HEK293 (cell line): ENCODE measurements at regions not wholly inside any gene's neighbourhood (a gene's known extent, or its start where the extent isn't known, plus 50 kb on each side); places are given as distances from the start of the nearest gene placed in this dataset.
A peak's percentile ranks its signal among the peaks of the same experiment; 100 is the strongest.

ENCODE experiments used
- CTCF ChIA-PET: fragments of 350-600 bp; formaldehyde crosslinking; extraction: SDS; loops from one replicate; lab custom pipeline; 2021; ENCODE audit warnings: antibody characterized with exemption; lab: Yijun Ruan, JAX
- POLR2A ChIA-PET: fragments of 300-600 bp; formaldehyde crosslinking; extraction: SDS; loops from one replicate; lab custom pipeline; 2020; ENCODE audit warnings: antibody characterized with exemption, inconsistent platforms; lab: Yijun Ruan, JAX
- H3K27ac ChIP-seq: fragments of 200-500 bp; sonication (Bioruptor generic); 2 replicates; pipeline ENCODE4 v1.5.1; 2014; ENCODE audit warnings: low read depth, low read length, control low read depth, inconsistent platforms; ENCODE audit errors: extremely low read depth
- H3K36me3 ChIP-seq, 2 experiments: fragments of 200-500 bp in 1 of 2; sonication (Bioruptor generic) in 1 of 2; 1 replicate in 1 of 2; 2 replicates in 1 of 2; pipeline ENCODE4 v1.5.1; 2014 to 2017; ENCODE audit warnings: inconsistent platforms in 2 of 2, low read length in 2 of 2; ENCODE audit not compliant: control insufficient read depth in 2 of 2, insufficient read depth in 1 of 2
- H3K4me1 ChIP-seq: fragments of 200-500 bp; sonication (Bioruptor generic); 2 replicates; pipeline ENCODE4 v1.5.1; 2014; ENCODE audit warnings: mild to moderate bottlenecking, low read length, inconsistent platforms; ENCODE audit not compliant: control insufficient read depth, insufficient read depth
- H3K4me3 ChIP-seq: 2 replicates; pipeline ENCODE4 v1.5.1; 2011; ENCODE audit warnings: low read depth, mild to moderate bottlenecking, control low read depth, low read length, moderate library complexity
- H3K9me3 ChIP-seq: fragments of 200-500 bp; sonication (Bioruptor generic); 2 replicates; pipeline ENCODE4 v1.5.1; 2014; ENCODE audit warnings: low read depth, low read length, inconsistent platforms; ENCODE audit not compliant: control insufficient read depth, insufficient read depth
- GLI2 ChIP-seq: fragments of 450-650 bp; formaldehyde crosslinking; IDR thresholded peaks from 2 replicates; pipeline ENCODE4; 2017; ENCODE audit warnings: missing biosample characterization, missing genetic modification characterization, low read depth, borderline replicate concordance
- HIC1 ChIP-seq: fragments of 450-650 bp; formaldehyde crosslinking; IDR thresholded peaks from 2 replicates; pipeline ENCODE4 v1.5.1; 2016; ENCODE audit warnings: missing biosample characterization, missing genetic modification characterization
- KLF7 ChIP-seq: fragments of 450-650 bp; formaldehyde crosslinking; IDR thresholded peaks from 2 replicates; pipeline ENCODE4 v1.5.1; 2016; ENCODE audit warnings: missing biosample characterization, missing genetic modification characterization, borderline replicate concordance
- MZF1 ChIP-seq: fragments of 450-650 bp; formaldehyde crosslinking; IDR thresholded peaks from 2 replicates; pipeline ENCODE4 v1.5.1; 2017; ENCODE audit warnings: missing biosample characterization, missing genetic modification characterization, borderline replicate concordance
- PATZ1 ChIP-seq: fragments of 450-650 bp; formaldehyde crosslinking; IDR thresholded peaks from 2 replicates; pipeline ENCODE4 v1.5.1; 2016; ENCODE audit warnings: missing biosample characterization, missing genetic modification characterization
- REST ChIP-seq: fragments of 450-650 bp; formaldehyde crosslinking; IDR thresholded peaks from 2 replicates; pipeline ENCODE4 v1.5.1; 2016; ENCODE audit warnings: missing biosample characterization, missing genetic modification characterization
- SCRT1 ChIP-seq: fragments of 450-650 bp; formaldehyde crosslinking; IDR thresholded peaks from 2 replicates; pipeline ENCODE4 v1.5.1; 2016; ENCODE audit warnings: missing biosample characterization, missing genetic modification characterization, borderline replicate concordance
- SP3 ChIP-seq: fragments of 450-650 bp; formaldehyde crosslinking; IDR thresholded peaks from 2 replicates; pipeline ENCODE4 v1.5.1; 2016; ENCODE audit warnings: missing biosample characterization, missing genetic modification characterization
- YY1 ChIP-seq: fragments of 450-650 bp; formaldehyde crosslinking; IDR thresholded peaks from 2 replicates; pipeline ENCODE4 v1.5.1; 2018; ENCODE audit warnings: missing biosample characterization, missing genetic modification characterization
- ZBTB17 ChIP-seq: fragments of 450-650 bp; formaldehyde crosslinking; IDR thresholded peaks from 2 replicates; pipeline ENCODE4 v1.5.1; 2016; ENCODE audit warnings: missing biosample characterization, missing genetic modification characterization
- ZNF114 ChIP-seq: fragments of 450-650 bp; formaldehyde crosslinking; IDR thresholded peaks from 2 replicates; pipeline ENCODE4 v1.5.0; 2017; ENCODE audit warnings: missing biosample characterization, missing genetic modification characterization
- ZNF311 ChIP-seq: fragments of 450-650 bp; formaldehyde crosslinking; IDR thresholded peaks from 2 replicates; pipeline ENCODE4 v1.5.1; 2017; ENCODE audit warnings: missing biosample characterization, missing genetic modification characterization, borderline replicate concordance
- ZNF335 ChIP-seq: fragments of 450-650 bp; formaldehyde crosslinking; conservative IDR thresholded peaks from 2 replicates; pipeline ENCODE4 v1.5.1; 2016; ENCODE audit warnings: missing biosample characterization, missing genetic modification characterization
- ZNF433 ChIP-seq: fragments of 450-650 bp; formaldehyde crosslinking; IDR thresholded peaks from 2 replicates; pipeline ENCODE4 v1.5.1; 2016; ENCODE audit warnings: missing biosample characterization, missing genetic modification characterization, low read depth
- ZNF513 ChIP-seq: fragments of 450-650 bp; IDR thresholded peaks from 2 replicates; pipeline ENCODE4 v1.5.1; 2018; ENCODE audit warnings: missing biosample characterization, missing genetic modification characterization
- ZNF600 ChIP-seq: fragments of 450-650 bp; formaldehyde crosslinking; IDR thresholded peaks from 2 replicates; pipeline ENCODE4 v1.5.1; 2016; ENCODE audit warnings: missing biosample characterization, missing genetic modification characterization
- ZNF654 ChIP-seq: fragments of 450-650 bp; formaldehyde crosslinking; IDR thresholded peaks from 2 replicates; pipeline ENCODE4 v1.5.1; 2016; ENCODE audit warnings: low read depth, missing biosample characterization, missing genetic modification characterization
- ZNF76 ChIP-seq: fragments of 450-650 bp; formaldehyde crosslinking; IDR thresholded peaks from 2 replicates; pipeline ENCODE4; 2016; ENCODE audit warnings: low read depth, missing biosample characterization, missing genetic modification characterization, borderline replicate concordance
- ZNF791 ChIP-seq: fragments of 450-650 bp; formaldehyde crosslinking; IDR thresholded peaks from 2 replicates; pipeline ENCODE4 v1.5.1; 2016; ENCODE audit warnings: missing biosample characterization, missing genetic modification characterization
- ZSCAN5A ChIP-seq: fragments of 450-650 bp; formaldehyde crosslinking; IDR thresholded peaks from 2 replicates; pipeline ENCODE4 v1.5.1; 2016; ENCODE audit warnings: missing biosample characterization, missing genetic modification characterization

GRCh38 chr4:20428436-20429160 is 176.9 kb downstream of the SLIT2 start:
- no peak overlapping the region for H3K4me3 ChIP-seq
- CTCF ChIA-PET: interaction anchor here (0.6 to 1.0 kb wide), 4 partner anchors 29 to 603 kb away, joined by 3 to 5 read pairs (median 4); no protein-coding TSS in a partner anchor
- peaks cover 2% of the 10 kb centered on the region for H3K4me1 ChIP-seq
- H3K9me3 ChIP-seq: no peaks in the 10 kb centered on the region
- H3K36me3 ChIP-seq: no peaks in the 10 kb centered on the region
- TF ChIP-seq ZNF433 (no peak), ZNF76 (tag by site-specific recombination) (no peak), GLI2 (tag by site-specific recombination) (no peak), ZNF654 (tag by site-specific recombination) (peak; percentile 32; the same call in 1 of the 2 replicates), ZNF600 (no peak)
- H3K27ac ChIP-seq: no peak overlapping the region
- POLR2A ChIA-PET: no interaction called here

- no peaks in the 10 kb centered on the region for H3K36me3 ChIP-seq
- no peak overlapping the region for H3K27ac ChIP-seq
- ChIA-PET POLR2A (no interaction called here), CTCF (interaction anchor here (0.6 kb wide), 1 partner anchor 11 kb away, joined by 5 read pairs; no protein-coding TSS in a partner anchor)
- peaks cover 2% of the 10 kb centered on the region for H3K4me1 ChIP-seq
- no peak overlapping the region for H3K4me3 ChIP-seq
- H3K9me3 ChIP-seq: no peaks in the 10 kb centered on the region
- TF ChIP-seq ZNF513 (tag by site-specific recombination) (no peak), ZSCAN5A (tag by site-specific recombination) (no peak), ZBTB17 (tag by site-specific recombination) (no peak), KLF7 (tag by site-specific recombination) (no peak), ZNF335 (tag by site-specific recombination) (no peak), MZF1 (no peak), SCRT1 (tag by site-specific recombination) (no peak), ZNF791 (tag by site-specific recombination) (no peak), ZNF311 (tag by site-specific recombination) (no peak), REST (no peak), HIC1 (no peak), SP3 (tag by site-specific recombination) (no peak), YY1 (tag by site-specific recombination) (no peak), ZNF114 (tag by site-specific recombination) (no peak), PATZ1 (no peak)
Observed at GRCh38 chr4:20430259-20430941, 178.7 kb downstream of the SLIT2 start.
